Thoracic aorta (tissue), 2 donors: ENCODE measurements at regions not wholly inside any gene's neighbourhood (a gene's known extent, or its start where the extent isn't known, plus 50 kb on each side); places are given as distances from the start of the nearest gene placed in this dataset.

Experiments
- ATAC-seq: fragments of 150-250 bp; one replicate; pipeline ENCODE4 v1.8.0; 2017; ENCODE audit warnings: low read depth; ENCODE audit not compliant: insufficient number of reproducible peaks, low FRiP score
- DNase-seq: peaks from one replicate; pipeline ENCODE4 v3.0.0-alpha.2; 2020; ENCODE audit warnings: low spot score
- H3K27ac ChIP-seq, 2 donors: fragments of 200-600 bp; sonication (generic); 1 replicate in 1 of 2; 2 replicates in 1 of 2; pipeline ENCODE4 v1.5.1; 2016; ENCODE audit warnings: mild to moderate bottlenecking in 2 of 2, moderate library complexity in 2 of 2
- H3K27me3 ChIP-seq: fragments of 200-600 bp; sonication (generic); replicated peaks from 2 replicates; pipeline ENCODE4 v1.6.0; 2016; ENCODE audit warnings: mild to moderate bottlenecking; ENCODE audit not compliant: insufficient read depth
- H3K36me3 ChIP-seq: fragments of 200-600 bp; sonication (generic); one replicate; pipeline ENCODE4 v1.5.1; 2016
- H3K4me1 ChIP-seq, 2 donors: fragments of 200-600 bp; sonication (generic); 1 replicate in 1 of 2; 2 replicates in 1 of 2; pipeline versions ENCODE4 v1.5.1 to v1.6.0; 2016; ENCODE audit warnings: low read depth in 2 of 2, mild to moderate bottlenecking in 1 of 2; ENCODE audit not compliant: control insufficient read depth in 1 of 2
- H3K4me3 ChIP-seq: fragments of 200-600 bp; sonication (generic); 2 replicates; pipeline ENCODE4 v1.5.1; 2016; ENCODE audit warnings: mild to moderate bottlenecking
- H3K9me3 ChIP-seq: fragments of 200-600 bp; sonication (generic); 2 replicates; pipeline ENCODE4 v1.5.1; 2016
- TF ChIP-seq, protein P1 (sequence below): fragments of 200-600 bp; sonication (generic); IDR thresholded peaks from one replicate; pipeline ENCODE4 v1.5.1; 2019; ENCODE audit warnings: antibody characterized with exemption

DNA sequence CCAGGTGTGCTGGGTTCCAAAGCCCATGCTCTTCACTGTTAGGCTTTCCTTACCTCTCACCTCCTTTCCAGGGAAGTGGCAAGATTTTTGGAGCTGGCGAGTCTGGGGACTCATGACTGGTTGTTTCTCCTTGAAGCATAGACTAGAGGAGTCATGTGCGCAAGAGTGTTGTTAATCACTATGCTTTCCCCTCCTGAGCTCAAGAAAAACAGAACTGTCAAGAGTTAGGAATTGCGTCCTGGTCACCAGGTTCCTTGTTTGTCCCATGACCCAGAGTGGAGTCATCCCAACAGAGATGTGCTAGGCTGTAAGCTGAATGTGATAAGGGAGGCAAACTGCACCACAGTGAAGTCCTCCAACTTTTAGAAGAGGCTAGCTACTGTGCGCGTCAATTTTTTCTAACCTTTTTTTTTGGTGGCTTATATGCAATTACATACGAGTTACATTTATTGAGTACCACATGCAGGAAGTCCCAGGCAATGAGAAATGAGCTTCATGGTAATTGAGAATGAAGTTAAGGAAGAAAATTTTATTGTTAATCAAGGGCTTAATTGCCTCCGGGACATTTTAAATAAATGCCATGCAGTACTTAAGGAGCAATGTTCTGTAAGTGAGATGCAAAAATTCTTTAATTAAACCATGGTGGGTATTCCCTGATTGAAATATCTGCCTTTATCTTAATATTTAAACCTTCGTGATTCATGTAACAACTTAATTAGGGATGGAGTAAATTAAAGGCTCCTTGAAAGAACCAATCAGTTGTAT, 233.9 kb downstream of the ZIC5 start:
- peaks cover 6 to 11% of the 10 kb centered on the region in 2 donors for H3K4me1 ChIP-seq
- ATAC-seq (no peak), DNase-seq (no peak)
- H3K36me3 ChIP-seq, result no peaks in the 10 kb centered on the region
- TF ChIP-seq, protein P1, sequence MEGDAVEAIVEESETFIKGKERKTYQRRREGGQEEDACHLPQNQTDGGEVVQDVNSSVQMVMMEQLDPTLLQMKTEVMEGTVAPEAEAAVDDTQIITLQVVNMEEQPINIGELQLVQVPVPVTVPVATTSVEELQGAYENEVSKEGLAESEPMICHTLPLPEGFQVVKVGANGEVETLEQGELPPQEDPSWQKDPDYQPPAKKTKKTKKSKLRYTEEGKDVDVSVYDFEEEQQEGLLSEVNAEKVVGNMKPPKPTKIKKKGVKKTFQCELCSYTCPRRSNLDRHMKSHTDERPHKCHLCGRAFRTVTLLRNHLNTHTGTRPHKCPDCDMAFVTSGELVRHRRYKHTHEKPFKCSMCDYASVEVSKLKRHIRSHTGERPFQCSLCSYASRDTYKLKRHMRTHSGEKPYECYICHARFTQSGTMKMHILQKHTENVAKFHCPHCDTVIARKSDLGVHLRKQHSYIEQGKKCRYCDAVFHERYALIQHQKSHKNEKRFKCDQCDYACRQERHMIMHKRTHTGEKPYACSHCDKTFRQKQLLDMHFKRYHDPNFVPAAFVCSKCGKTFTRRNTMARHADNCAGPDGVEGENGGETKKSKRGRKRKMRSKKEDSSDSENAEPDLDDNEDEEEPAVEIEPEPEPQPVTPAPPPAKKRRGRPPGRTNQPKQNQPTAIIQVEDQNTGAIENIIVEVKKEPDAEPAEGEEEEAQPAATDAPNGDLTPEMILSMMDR, result no peak
- H3K27me3 ChIP-seq, result no peaks in the 10 kb centered on the region
- no peaks in the 10 kb centered on the region for H3K9me3 ChIP-seq
- no peak overlapping the region for H3K4me3 ChIP-seq
- no peak overlapping the region for H3K27ac ChIP-seq

DNA sequence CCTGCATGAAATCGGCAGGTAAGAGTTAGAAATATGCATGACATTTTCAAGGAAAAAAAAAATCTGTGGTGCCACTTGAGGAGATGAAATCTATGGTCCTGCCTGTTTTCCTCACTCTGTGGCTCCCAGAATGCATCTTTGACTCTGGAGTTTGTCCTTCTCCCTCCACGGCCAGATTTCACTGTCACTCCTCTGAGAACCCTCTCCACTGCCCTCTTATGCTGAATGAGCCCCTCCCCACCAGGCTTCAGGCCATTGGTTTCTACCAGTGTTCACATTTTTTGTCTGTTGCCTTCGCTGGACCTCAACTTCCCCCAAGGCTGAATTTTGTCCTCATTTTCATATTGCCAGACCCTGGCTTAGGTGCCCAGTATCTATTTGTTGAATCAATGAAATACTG, 235.0 kb downstream of the ZIC5 start:
- ATAC-seq (no peak), DNase-seq (no peak)
- Histone ChIP-seq H3K9me3 (no peaks in the 10 kb centered on the region), H3K27ac (no peak overlapping the region), H3K4me1 (no peaks in the 10 kb centered on the region), H3K4me3 (no peak overlapping the region), H3K27me3 (no peaks in the 10 kb centered on the region), H3K36me3 (no peaks in the 10 kb centered on the region)
- TF ChIP-seq, protein P1, result no peak

DNA sequence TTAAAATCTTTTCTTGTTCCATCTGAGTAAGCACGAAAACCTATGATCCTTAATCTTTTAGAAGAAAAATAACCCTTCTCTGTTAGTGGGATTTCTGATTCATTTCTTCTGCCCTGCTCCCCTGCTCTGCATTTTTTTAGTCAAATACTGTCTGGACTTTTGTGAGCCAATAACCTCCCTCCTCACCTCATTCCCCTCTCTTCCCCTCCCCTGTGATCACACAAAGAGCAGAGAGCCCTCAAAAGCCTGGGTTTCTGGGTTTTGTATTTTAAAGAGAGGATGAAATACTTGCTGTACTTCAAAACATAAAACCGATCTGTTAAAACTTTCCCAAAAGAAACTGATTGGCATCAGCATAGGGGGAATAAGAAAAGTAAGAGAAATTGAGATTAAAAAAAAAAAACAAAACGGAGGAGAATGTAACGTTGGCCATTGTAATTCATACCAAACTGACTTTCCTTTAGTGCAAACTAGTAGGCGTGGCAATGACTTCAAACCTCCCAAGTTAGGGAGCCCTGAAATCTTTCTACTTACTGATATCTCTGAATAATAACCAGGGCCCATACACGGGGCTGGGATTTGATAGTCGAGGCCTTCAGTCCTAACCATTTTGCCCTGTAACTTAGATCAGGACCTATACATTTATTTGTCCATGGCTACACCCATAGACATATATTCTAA, 232.9 kb downstream of the TM9SF2 start:
- Histone ChIP-seq H3K4me3 (no peak overlapping the region), H3K4me1 (no peaks in the 10 kb centered on the region), H3K36me3 (no peaks in the 10 kb centered on the region), H3K27ac (no peak overlapping the region), H3K27me3 (no peaks in the 10 kb centered on the region), H3K9me3 (no peaks in the 10 kb centered on the region)
- TF ChIP-seq, protein P1, result no peak
- DNase-seq (no peak), ATAC-seq (no peak)

DNA sequence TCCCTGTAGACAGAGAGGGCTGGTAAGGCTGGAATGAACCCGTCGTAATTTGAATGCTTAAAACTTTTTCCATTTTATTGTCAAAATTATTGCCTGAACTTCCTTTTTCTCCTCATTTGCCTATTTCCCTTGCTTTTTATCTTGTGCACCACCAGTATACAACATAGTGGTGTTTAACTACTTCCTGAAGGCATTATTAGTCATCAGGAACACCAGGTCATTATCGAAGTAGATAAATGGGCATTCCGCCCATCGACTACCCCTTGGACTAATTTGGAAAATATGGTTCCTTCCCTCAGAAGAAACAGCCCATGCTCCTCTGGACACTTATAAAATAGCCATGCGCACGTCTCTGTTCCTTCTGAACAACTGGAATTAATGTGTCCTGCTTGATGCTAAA, 232.1 kb downstream of the TM9SF2 start:
- DNase-seq, result no peak
- no peaks in the 10 kb centered on the region for H3K4me1 ChIP-seq
- TF ChIP-seq, protein P1, result no peak

DNA sequence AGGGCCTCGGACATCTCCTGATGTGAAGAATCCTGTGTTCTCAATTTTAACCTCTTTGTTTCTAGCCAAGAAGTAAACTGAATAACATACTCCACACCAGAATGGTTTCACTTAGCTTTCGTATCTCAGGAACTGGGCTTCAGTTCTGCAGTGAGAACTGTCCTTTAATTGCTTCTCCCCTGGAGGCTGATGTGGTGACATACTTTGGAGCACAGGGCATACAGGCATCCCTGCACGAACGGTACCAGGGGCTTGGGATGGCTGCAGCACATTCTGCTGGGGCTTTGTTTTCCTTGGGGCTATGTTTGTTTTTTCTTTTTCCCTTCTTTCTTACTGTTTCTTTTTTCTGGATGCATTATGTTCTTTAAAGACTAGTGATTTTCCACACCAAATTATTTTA, 230.5 kb downstream of the TM9SF2 start:
- Histone ChIP-seq H3K9me3 (no peaks in the 10 kb centered on the region), H3K4me1 (no peaks in the 10 kb centered on the region), H3K27ac (no peak overlapping the region), H3K36me3 (no peaks in the 10 kb centered on the region), H3K27me3 (no peaks in the 10 kb centered on the region), H3K4me3 (no peak overlapping the region)
- DNase-seq (no peak), ATAC-seq (no peak)
- TF ChIP-seq, protein P1, result no peak

More for the DNA sequence above, 232.1 kb downstream of the TM9SF2 start:
- no peaks in the 10 kb centered on the region for H3K36me3 ChIP-seq
- no peak overlapping the region for H3K4me3 ChIP-seq
- H3K9me3 ChIP-seq, result no peaks in the 10 kb centered on the region
- H3K27me3 ChIP-seq, result no peaks in the 10 kb centered on the region
- no peak overlapping the region for H3K27ac ChIP-seq
- ATAC-seq, result no peak
